Right renal pelvis (tissue), 4 donors: ENCODE measurements at regions not wholly inside any gene's neighbourhood (a gene's known extent, or its start where the extent isn't known, plus 50 kb on each side); places are given as distances from the start of the nearest gene placed in this dataset.
A peak's percentile ranks its signal among the peaks of the same experiment; 100 is the strongest.
"Not testable (repeated sequence)": the region's sequence is repeated elsewhere in the genome, so short reads cannot be mapped to it uniquely, and the experiment has no call there.

Experiments
- DNase-seq, 4 donors: peaks; one replicate each; pipeline ENCODE4 v3.0.0-alpha.2; 2013; ENCODE audit warnings: low read depth in 4 of 4, low spot score in 3 of 4, missing footprints in 1 of 4

- DNase-seq = no peak
Measured at GRCh38 chr5:87572090-87572489, 159.4 kb upstream of the CCNH start.

GRCh38 chr5:87570366-87570765 lies 157.6 kb upstream of the CCNH start:
- no peak for DNase-seq

DNA sequence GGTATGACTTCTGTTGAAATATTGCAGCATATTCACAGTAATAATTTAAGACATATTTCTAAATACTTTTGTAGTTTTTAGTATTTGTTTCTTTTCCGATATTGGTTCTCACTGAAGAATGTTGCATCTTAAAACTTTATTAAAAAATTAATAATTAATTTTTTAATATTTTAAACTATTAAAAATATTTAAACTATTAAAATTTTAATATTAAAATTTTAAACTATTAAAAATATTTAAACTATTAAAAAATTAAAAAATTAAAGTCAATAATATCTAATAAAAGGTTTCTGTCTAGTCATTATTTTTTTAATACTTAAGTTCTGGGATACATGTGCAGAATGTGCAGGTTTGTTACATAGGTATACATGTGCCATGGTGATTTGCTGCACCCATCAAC lies 149.3 kb upstream of the CCNH start:
- no peak for DNase-seq

DNA sequence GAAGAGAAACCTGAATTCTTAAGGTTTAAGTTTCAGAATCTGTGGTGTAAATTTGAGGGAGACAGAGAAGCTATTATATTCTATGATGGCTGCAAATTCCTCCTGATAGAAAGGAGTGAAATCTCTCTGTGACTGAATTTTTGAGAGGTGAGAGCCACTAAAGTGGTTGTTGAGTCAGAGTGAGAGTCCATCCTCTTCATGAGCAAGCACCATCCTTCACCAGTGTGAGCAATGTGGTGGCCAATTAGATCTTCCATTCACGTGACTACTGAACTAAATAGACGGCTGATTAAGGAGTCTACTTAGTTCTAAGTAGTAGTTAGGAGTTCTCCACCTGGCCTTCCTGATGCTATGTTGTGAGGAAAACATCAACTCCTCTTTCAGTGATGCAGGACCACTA lies 147.8 kb upstream of the CCNH start:
- no peak for DNase-seq

DNA sequence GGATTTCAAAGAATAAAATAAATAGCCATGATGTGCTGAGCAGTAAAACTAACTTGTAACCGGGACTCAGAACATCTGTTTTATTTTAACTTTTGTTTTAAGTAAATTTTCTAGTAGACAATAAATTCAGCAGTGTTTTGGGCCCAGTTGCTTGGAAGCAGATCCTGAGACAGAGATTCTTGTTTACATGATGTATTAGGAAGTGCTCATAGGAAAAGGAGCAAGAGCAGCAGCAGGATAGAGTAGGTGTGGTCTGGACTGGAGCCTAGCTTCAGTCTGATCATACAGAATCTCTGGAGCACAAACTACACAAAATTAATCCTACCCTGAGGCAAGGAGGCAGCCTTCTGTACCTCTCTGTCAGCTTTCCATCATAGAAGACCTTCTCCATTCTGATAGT lies 139.2 kb upstream of the CCNH start:
- no peak for DNase-seq

DNA sequence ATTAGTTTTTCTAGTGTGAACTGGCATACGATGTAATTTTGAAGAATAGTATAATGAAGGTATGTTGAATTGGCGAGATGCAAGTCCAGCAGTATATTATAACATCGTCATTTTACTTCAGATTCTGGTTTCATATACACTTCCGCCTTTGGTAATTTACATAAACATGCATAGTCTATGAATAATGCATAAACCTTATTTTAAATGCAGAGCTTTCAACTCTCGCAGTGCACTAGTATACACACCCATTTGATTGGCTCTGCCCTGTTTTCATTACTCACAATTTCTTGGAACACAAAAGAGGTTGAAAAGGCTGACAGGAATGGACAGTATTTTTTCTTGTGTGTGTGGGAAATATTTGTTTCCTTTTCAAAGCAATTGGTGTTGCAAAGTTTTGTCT lies 128.9 kb upstream of the CCNH start:
- no peak for DNase-seq

GRCh38 chr5:87541033-87541432 lies 128.3 kb upstream of the CCNH start:
- peak in 2 of 4 donors; percentile 1 to 3 for DNase-seq

DNA sequence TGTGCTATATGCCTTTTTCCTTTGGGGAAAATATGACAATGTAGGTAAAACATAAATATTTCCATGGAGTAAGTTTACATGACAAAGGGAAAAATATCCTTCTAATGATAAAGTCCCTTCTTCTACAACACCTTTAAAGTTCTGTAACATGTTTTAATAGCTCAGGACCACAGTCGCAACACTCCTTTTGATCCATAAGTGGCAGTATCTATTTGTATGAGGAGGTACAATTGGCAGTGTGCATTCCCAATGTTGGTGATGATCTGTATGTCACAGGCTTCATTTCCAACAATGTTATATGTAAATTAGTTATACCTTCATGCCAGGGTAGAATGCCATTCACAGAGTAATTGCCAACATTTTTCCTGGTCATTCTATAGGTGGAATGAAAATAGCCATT lies 127.1 kb upstream of the CCNH start:
- no peak for DNase-seq

- DNase-seq = no peak
Measured at GRCh38 chr5:87536365-87536764, 123.6 kb upstream of the CCNH start.

GRCh38 chr5:87535706-87536105 lies 123.0 kb upstream of the CCNH start:
- DNase-seq = no peak

GRCh38 chr5:87529486-87530076 lies 116.9 kb upstream of the CCNH start:
- no peak for DNase-seq

GRCh38 chr5:87526131-87526530 lies 113.4 kb upstream of the CCNH start:
- no peak for DNase-seq

- DNase-seq = no peak
Measured at GRCh38 chr5:87524217-87524616, 111.5 kb upstream of the CCNH start.

GRCh38 chr5:87511778-87512177 lies 99.0 kb upstream of the CCNH start:
- not testable (repeated sequence) for DNase-seq

GRCh38 chr5:87503004-87503403 lies 90.3 kb upstream of the CCNH start:
- DNase-seq = no peak

- DNase-seq = no peak
Measured at GRCh38 chr5:87499478-87500410, 87.0 kb upstream of the CCNH start.
